22Rv1 (cell line): ENCODE measurements at regions not wholly inside any gene's neighbourhood (a gene's known extent, or its start where the extent isn't known, plus 50 kb on each side); places are given as distances from the start of the nearest gene placed in this dataset.

ENCODE experiments used
- CTCF ChIP-seq: fragments of 450-650 bp; IDR thresholded peaks from 2 replicates; pipeline ENCODE4 v1.5.1; 2017; ENCODE audit warnings: mild to moderate bottlenecking
- ZFX ChIP-seq: fragments of 450-650 bp; IDR thresholded peaks from 2 replicates; pipeline ENCODE4 v1.6.1; 2017; ENCODE audit warnings: antibody characterized with exemption, borderline replicate concordance

- TF ChIP-seq CTCF (no peak), ZFX (no peak)
Measured at GRCh38 chr5:125969011-125969813, 454.0 kb upstream of the GRAMD2B start.
